Keratinocyte (primary cell): ENCODE measurements at regions not wholly inside any gene's neighbourhood (a gene's known extent, or its start where the extent isn't known, plus 50 kb on each side); places are given as distances from the start of the nearest gene placed in this dataset.

Experiments used
- DNase-seq: peaks from one replicate; pipeline ENCODE4 v3.0.0-alpha.2; 2011; ENCODE audit warnings: low read depth, missing footprints, low spot score
- FAIRE-seq: peaks from 2 replicates; lab custom pipeline; 2011; peaks lifted over from hg19 to GRCh38; lab: Jason Lieb, UNC
- H2AFZ ChIP-seq: 2 replicates; pipeline ENCODE4 v1.6.0; 2012; ENCODE audit warnings: low read length, control low read depth, inconsistent platforms; ENCODE audit not compliant: control insufficient read depth
- H3K27ac ChIP-seq: 2 replicates; pipeline ENCODE4 v1.5.1; 2011; ENCODE audit warnings: low read length; ENCODE audit not compliant: control insufficient read depth, insufficient read depth
- H3K27me3 ChIP-seq: 3 replicates; pipeline ENCODE4 v1.6.0; 2011; ENCODE audit warnings: low read length; ENCODE audit not compliant: control insufficient read depth, insufficient read depth; ENCODE audit errors: extremely low read depth
- H3K36me3 ChIP-seq, 2 experiments: 2 replicates in 1 of 2; 3 replicates in 1 of 2; pipeline ENCODE4 v1.5.1; 2011; ENCODE audit warnings: low read length in 2 of 2, mild to moderate bottlenecking in 1 of 2; ENCODE audit not compliant: control insufficient read depth in 2 of 2, insufficient read depth in 2 of 2; ENCODE audit errors: extremely low read depth in 1 of 2
- H3K4me1 ChIP-seq: 3 replicates; pipeline ENCODE4 v1.5.1; 2011; ENCODE audit warnings: low read length; ENCODE audit not compliant: control insufficient read depth, insufficient read depth; ENCODE audit errors: extremely low read depth
- H3K4me2 ChIP-seq: 3 replicates; pipeline ENCODE4 v1.6.0; 2011; ENCODE audit warnings: low read depth, low read length; ENCODE audit not compliant: control insufficient read depth, insufficient read depth; ENCODE audit errors: extremely low read depth
- H3K4me3 ChIP-seq, 3 experiments: fragments of 200-600 bp in 1 of 3; sonication (generic) in 1 of 3; 2 replicates in 2 of 3; 3 replicates in 1 of 3; pipeline ENCODE4 v1.5.1; 2011 to 2016; ENCODE audit warnings: low read length in 3 of 3, mild to moderate bottlenecking in 3 of 3, control low read depth in 2 of 3, inconsistent platforms in 1 of 3, low read depth in 1 of 3, mixed read lengths in 1 of 3, mixed run types in 1 of 3, moderate library complexity in 1 of 3; ENCODE audit not compliant: control insufficient read depth in 2 of 3, insufficient read depth in 2 of 3; ENCODE audit errors: extremely low read depth in 1 of 3
- H3K79me2 ChIP-seq: 2 replicates; pipeline ENCODE4 v1.6.0; 2012; ENCODE audit warnings: low read length; ENCODE audit not compliant: control insufficient read depth, insufficient read depth
- H3K9ac ChIP-seq: 3 replicates; pipeline ENCODE4 v1.6.0; 2011; ENCODE audit warnings: low read length; ENCODE audit not compliant: control insufficient read depth, insufficient read depth; ENCODE audit errors: extremely low read depth
- H3K9me1 ChIP-seq: 3 replicates; pipeline ENCODE4 v1.6.0; 2011; ENCODE audit warnings: low read length; ENCODE audit not compliant: control insufficient read depth, insufficient read depth; ENCODE audit errors: extremely low read depth
- H3K9me3 ChIP-seq: 2 replicates; pipeline ENCODE4 v1.5.1; 2012; ENCODE audit warnings: low read depth, low read length; ENCODE audit not compliant: control insufficient read depth
- H4K20me1 ChIP-seq: 3 replicates; pipeline ENCODE4 v1.6.0; 2011; ENCODE audit warnings: low read length; ENCODE audit not compliant: control insufficient read depth, insufficient read depth; ENCODE audit errors: extremely low read depth
- EZH2 ChIP-seq: IDR thresholded peaks from one replicate; pipeline ENCODE4 v1.6.1; 2012; ENCODE audit warnings: inconsistent platforms, mild to moderate bottlenecking, low read length, moderate library complexity
- dilution Hi-C: fragments of 300-500 bp; cut with MboI; formaldehyde crosslinking; loops from one replicate; pipeline ENCODE4 v1.7.0; 2020; ENCODE audit warnings: low sequenced_read_pairs; ENCODE audit not compliant: extremely low pct_ligation_motif_present
- TF ChIP-seq, protein P1 (sequence below), 3 experiments: IDR thresholded peaks in 1 of 3; conservative IDR thresholded peaks in 1 of 3; optimal IDR thresholded peaks in 1 of 3; 2 replicates in 2 of 3; 3 replicates in 1 of 3; pipeline versions ENCODE3 to v1.5.1; 2011; ENCODE audit warnings: low read length in 3 of 3, mild to moderate bottlenecking in 3 of 3, moderate library complexity in 2 of 3, control low read depth in 1 of 3, inconsistent platforms in 1 of 3; ENCODE audit not compliant: insufficient read depth in 2 of 3; ENCODE audit errors: extremely low read depth in 1 of 3

GRCh38 chr7:26055241-26055640 lies 96.8 kb upstream of the NFE2L3 start:
- H4K20me1 ChIP-seq = no peaks in the 10 kb centered on the region
- H2AFZ ChIP-seq = no peak overlapping the region

DNA sequence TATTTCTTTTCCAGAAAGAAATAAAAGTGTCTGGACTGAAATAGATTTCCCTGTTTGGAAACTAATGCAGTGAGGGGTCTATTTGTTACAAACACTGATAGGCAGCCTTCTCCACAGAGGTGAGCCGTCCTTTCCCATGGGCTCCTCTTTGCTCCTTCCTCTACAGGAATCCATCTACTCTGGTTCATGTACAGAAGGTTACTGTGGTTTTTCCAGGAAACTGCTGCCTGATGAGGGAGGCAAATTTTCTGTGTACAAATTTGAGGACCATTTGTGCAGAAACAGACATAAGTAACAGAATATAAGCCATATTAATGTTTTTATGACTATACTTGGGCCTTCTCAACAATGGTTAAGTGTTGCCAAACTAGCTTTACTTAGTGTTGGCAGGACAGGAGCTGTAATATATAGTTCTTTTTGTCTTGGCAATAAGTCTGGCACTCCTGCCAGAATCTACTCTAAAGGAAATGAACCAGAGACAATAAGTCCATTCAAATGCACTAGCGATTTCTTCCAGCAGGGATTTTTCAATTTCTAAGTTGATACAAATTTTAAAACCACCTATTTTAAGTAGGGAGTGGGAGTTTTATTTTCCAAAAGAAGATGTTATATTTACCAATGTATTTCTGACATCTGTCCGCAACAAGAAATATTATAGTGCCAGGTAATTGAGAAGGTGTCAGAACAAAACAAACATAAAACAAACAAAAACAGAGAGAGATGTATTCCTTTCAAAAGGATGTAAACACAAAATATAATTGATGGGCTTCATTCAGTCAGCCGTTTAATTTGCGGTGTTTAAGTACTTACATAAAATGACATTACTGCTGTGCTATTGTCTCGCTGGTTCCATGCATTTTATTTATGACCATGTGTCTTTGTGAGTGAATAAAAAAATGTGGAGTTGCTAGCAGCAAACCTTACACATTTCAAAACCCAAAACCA lies 91.0 kb upstream of the NFE2L3 start:
- no peak for DNase-seq
- no peak for FAIRE-seq
- Histone ChIP-seq H3K4me2 (peak overlapping the region; percentile 14), H3K27ac (no peak overlapping the region), H2AFZ (no peak overlapping the region), H3K27me3 (peaks cover 3% of the 10 kb centered on the region), H4K20me1 (no peaks in the 10 kb centered on the region), H3K9me1 (no peaks in the 10 kb centered on the region), H3K9me3 (no peaks in the 10 kb centered on the region), H3K79me2 (no peaks in the 10 kb centered on the region), H3K4me3 (no peak overlapping the region), H3K36me3 (no peaks in the 10 kb centered on the region), H3K4me1 (no peaks in the 10 kb centered on the region), H3K9ac (no peak overlapping the region)
- TF ChIP-seq EZH2 = no peak
- TF ChIP-seq, protein P1, sequence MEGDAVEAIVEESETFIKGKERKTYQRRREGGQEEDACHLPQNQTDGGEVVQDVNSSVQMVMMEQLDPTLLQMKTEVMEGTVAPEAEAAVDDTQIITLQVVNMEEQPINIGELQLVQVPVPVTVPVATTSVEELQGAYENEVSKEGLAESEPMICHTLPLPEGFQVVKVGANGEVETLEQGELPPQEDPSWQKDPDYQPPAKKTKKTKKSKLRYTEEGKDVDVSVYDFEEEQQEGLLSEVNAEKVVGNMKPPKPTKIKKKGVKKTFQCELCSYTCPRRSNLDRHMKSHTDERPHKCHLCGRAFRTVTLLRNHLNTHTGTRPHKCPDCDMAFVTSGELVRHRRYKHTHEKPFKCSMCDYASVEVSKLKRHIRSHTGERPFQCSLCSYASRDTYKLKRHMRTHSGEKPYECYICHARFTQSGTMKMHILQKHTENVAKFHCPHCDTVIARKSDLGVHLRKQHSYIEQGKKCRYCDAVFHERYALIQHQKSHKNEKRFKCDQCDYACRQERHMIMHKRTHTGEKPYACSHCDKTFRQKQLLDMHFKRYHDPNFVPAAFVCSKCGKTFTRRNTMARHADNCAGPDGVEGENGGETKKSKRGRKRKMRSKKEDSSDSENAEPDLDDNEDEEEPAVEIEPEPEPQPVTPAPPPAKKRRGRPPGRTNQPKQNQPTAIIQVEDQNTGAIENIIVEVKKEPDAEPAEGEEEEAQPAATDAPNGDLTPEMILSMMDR (optimal IDR thresholded peaks at IDR 0.05 in 1 of 3, IDR thresholded peaks at IDR 0.05 in 1 of 3, conservative IDR thresholded peaks at IDR 0.05 in 1 of 3; ENCODE audit: extremely low read depth in 1 of 3, insufficient read depth in 2 of 3, low read length in 3 of 3) = no peak
- dilution Hi-C loops = no loop called here

More at GRCh38 chr7:26055241-26055640, 96.8 kb upstream of the NFE2L3 start:
- dilution Hi-C loops = no loop called here
- no peak overlapping the region for H3K4me2 ChIP-seq
- peaks cover 6% of the 10 kb centered on the region for H3K4me1 ChIP-seq
- no peak for DNase-seq
- no peak overlapping the region for H3K27ac ChIP-seq
- H3K27me3 ChIP-seq = no peaks in the 10 kb centered on the region
- TF ChIP-seq, protein P1 (optimal IDR thresholded peaks at IDR 0.05 in 1 of 3, IDR thresholded peaks at IDR 0.05 in 1 of 3, conservative IDR thresholded peaks at IDR 0.05 in 1 of 3; ENCODE audit: extremely low read depth in 1 of 3, insufficient read depth in 2 of 3, low read length in 3 of 3) = no peak
- TF ChIP-seq EZH2 = no peak
- H3K4me3 ChIP-seq = no peak overlapping the region
- H3K9me3 ChIP-seq = no peaks in the 10 kb centered on the region
- no peaks in the 10 kb centered on the region for H3K36me3 ChIP-seq
- no peak for FAIRE-seq
- no peaks in the 10 kb centered on the region for H3K9me1 ChIP-seq
- no peaks in the 10 kb centered on the region for H3K79me2 ChIP-seq
- H3K9ac ChIP-seq = no peak overlapping the region
